DMS114 treated with DMSO at 0.1 percent for 48 hours (cell line): ENCODE measurements at regions not wholly inside any gene's neighbourhood (a gene's known extent, or its start where the extent isn't known, plus 50 kb on each side); places are given as distances from the start of the nearest gene placed in this dataset.

Experiments used
- DNase-seq: peaks from one replicate; lab custom pipeline; 2025; ENCODE audit not compliant: unreplicated experiment; lab: John Stamatoyannopoulos, UW

DNA sequence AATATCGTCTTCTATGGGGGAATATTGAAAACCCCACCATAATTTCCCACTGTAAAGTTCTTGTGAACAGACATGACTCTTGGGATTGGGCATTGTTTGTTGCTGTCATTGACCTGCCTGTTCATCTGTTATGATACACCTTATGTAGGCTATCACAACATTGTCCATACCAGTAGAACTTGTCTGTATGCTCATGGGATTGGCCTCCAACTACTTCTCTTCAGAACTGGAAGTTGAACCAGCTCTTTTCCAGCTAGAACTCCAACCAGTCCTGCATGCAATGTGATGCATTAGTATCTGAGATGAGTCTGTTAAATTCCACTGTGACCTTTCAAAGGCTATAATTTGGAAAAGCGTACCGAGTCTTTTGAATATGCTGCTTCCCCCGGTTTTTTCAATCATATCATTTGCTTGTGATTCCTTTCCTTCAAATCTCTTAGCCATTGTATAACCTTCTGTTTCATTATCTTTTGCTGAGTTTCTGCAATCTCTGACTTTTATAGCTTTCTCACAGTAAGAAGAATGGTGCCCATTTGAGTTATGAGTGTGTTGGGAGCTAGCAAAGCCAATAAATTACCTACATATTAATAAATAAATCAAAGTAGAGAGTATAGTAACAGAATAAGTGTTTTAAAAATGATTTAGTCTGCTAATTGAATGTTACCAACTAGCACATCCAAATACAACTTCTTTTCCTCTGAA lies 101.9 kb downstream of the PLK2 start:
- DNase-seq: no peak

DNA sequence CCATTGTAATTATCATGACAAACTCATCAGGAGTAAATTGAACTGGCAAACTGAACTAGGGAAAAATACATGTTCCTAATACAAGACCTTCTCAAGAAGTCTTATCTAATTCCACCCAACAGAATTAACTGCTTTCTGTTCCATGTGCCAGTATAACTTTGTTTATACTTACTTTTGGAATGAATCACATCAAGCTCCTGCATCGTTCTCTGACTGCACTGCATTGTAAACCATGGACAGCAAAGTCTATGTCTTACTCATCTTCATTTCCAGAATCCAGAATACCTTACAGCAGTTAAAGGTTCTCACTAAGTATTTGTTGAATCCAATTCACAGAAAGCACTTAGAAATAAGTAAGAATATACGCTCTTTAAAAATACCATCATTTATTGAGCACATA lies 102.8 kb downstream of the PLK2 start:
- DNase-seq: no peak

GRCh38 chr5:58356662-58357061 lies 103.2 kb downstream of the PLK2 start:
- DNase-seq: no peak

DNA sequence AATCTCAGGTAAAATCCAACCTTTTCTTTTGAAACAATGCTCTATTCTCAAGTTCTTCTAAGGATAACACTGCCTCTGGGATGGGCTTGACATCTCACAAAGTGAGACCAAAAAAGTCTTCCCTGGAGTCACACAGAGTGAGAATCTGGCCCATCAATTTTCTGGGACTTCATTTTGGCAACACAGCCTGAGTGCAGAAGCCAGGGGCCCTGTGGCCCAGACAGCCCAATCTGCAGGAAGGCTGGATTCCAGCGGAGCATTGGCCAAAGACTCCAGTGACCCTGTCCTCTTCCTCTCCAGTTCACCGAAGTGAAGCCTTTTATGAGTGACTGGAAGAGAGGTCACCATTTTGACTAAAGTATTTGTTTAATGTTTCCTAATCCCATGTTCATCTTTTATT lies 105.1 kb downstream of the PLK2 start:
- no peak for DNase-seq

- no peak for DNase-seq
Measured at GRCh38 chr5:58353992-58354391, 105.9 kb downstream of the PLK2 start.

DNA sequence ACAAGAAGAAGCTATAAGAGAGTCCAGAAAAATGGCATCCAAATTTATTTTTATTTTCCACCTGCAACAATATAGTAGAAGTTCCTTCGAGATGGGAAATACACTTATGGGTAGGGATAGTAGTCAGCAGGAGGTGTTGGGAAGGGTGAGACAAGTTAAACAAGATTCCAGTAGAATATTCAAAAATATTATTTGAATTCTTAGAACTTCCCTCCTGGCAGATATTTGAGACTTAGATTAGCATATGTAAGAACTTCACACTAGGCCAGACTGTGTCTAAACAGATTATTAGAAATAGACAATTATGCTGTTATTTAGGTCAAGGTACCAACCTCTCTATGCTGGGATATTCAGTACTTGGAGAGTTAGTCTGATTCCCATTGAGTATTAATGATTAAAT lies 108.7 kb downstream of the PLK2 start:
- no peak for DNase-seq

GRCh38 chr5:58348996-58349728 lies 110.7 kb downstream of the PLK2 start:
- no peak for DNase-seq

DNA sequence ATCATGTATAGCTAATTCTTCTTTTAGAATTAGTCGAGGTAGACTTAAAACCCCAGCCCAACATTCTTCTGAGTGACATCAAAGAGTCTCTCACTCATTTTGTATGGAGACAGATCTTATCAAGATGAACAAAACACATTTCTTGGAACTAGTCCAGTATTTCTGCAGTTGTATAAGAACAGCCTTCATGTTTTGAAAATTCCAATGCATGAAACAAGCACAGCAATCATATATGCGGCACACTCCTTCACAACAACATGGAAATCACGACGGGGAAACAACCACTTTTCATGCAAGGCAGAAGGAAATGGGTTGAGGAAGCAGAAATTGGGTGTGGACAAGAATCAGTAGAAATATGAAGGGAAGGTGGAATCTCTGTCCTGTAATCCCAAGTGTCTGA lies 113.8 kb downstream of the PLK2 start:
- no peak for DNase-seq

DNA sequence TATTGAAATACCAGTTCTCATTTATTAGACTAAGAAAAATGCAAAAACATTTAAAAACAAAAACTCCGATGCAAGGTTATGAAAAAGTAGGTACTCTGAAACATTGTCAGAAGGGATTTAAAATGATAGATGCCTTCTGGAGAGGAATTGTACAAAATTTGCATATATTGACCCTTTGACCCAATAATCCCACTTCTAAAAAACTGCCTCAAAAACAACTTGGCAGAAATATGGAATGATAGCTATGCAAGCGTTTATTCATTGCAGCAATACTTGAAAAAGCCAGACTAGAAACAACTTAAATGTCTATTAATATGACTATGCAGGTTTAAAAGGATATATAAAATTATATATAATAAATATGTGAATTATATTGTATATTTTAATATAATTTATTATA lies 118.4 kb downstream of the PLK2 start:
- DNase-seq: no peak

- DNase-seq: no peak
Measured at GRCh38 chr5:58335518-58335917, 124.4 kb downstream of the PLK2 start.

DNA sequence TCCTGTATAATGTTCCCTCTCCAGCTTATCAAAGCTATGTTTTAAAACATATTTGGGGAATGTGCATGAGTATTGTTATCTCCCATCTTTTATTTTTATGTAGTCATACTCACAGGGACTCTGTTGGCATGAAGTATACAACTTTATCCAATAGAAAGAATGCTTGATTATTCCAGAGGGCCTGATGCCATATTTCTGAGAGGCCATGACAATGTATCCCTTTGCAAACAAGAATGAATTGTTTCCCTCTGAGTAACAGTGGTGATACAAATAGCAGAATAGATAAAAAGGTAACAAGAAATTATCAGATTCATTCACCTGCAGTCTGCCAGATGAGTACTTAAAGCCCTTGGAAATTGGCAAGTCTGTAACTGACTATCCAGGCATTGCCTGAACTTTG lies 125.9 kb downstream of the PLK2 start:
- no peak for DNase-seq

- no peak for DNase-seq
Measured at GRCh38 chr5:58330781-58331180, 129.1 kb downstream of the PLK2 start.

GRCh38 chr5:58327289-58327688 lies 132.6 kb downstream of the PLK2 start:
- no peak for DNase-seq

DNA sequence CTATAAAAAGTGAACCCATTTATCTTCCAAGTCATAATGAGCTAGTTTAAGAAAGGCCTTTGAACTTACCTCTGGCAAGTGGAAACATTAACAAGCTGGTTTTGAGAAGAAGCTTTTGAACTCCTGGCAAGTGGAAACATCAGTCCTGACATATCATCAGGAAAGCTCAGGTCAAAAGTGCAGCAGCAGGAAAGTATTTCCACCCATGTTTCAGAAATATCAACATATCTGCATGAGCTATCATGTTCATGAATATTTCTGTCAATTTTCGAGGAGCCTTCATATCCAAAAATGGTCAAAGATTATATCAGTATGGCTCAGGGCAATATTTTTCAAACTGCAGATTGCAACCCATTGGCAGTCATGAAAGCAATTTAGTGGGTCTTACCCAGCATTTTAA lies 133.9 kb downstream of the PLK2 start:
- no peak for DNase-seq

DNA sequence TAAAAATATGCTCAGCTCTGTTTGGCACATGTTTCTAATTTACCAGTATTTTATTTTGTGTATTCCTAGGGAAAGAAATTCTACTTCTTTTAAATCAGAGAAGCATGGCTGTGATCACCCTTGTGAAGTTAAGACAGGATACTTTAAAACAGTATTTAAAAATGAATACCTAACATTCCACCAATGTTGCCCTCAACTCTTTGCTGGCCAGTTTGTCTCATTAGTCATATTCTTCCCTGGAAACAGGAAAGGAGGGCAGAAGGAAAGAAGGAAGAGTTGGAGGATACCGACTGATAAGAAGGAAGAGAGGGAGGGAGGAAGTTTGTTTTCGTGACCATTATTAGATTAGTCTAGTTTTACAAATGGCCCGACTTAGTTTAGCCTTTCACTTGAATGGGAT lies 137.4 kb downstream of the PLK2 start:
- DNase-seq: no peak

GRCh38 chr5:58318468-58318867 lies 141.4 kb downstream of the PLK2 start:
- no peak for DNase-seq

DNA sequence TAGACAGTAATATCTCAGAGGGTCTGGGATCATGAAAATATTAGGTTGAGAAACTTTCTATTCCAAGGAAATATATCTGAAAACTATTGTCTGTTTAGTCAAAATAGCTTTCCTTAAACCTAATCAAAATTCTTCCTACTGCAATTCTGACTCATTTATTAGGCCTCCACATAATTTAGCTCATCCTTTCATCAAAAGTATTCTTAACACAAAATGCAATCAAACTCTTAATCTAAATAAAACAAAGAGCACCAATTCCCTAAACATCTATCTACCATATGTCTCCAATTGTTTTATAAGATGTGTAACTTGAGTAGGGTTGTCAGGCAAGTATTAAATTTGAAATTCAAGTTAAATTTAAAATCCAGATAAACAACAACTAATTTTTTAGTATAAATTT lies 142.1 kb downstream of the PLK2 start:
- DNase-seq: no peak

DNA sequence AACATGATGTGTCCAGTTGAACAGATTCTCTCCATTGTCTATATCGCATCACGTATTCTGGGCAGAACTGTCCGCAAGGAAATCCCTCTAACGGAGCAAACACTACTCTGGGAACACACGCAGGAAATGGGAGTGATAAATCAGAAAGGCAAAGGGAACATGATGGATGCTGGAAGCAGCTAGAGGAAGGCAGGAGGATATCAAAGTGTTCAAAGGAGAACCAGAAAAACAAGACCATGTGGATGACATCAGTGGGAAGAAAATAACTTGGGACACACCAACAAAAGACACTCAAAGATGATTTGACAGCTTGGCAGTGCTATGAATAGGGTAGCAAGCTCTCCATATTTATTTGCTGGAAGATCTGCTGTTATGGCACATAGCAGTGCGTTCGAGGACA lies 142.9 kb downstream of the PLK2 start:
- DNase-seq: no peak

GRCh38 chr5:58315794-58316193 lies 144.1 kb downstream of the PLK2 start:
- no peak for DNase-seq

GRCh38 chr5:58314356-58315210 lies 145.3 kb downstream of the PLK2 start:
- DNase-seq: no peak

GRCh38 chr5:58312299-58312698 lies 147.6 kb downstream of the PLK2 start:
- DNase-seq: no peak

DNA sequence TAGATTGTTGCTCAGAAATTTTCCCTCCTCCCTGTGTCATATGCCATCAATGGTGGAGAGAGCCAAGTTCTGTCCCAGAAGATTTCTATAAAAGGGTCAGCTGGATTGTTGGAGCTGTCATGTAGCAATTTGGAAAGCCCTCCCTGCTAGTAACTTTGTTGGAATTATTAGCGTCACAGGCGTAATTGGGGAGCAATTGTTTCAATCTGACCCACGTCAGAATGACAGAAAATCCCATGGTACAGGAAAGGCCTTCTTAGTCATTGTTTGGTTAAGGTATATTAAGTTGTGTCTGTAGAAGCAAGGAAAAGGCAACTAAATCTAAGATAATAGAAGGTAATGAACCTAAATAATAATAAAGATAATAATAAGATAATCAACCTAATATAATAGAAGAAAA lies 148.4 kb downstream of the PLK2 start:
- no peak for DNase-seq
